Type B pancreatic cell (in vitro differentiated cells): ENCODE measurements at regions not wholly inside any gene's neighbourhood (a gene's known extent, or its start where the extent isn't known, plus 50 kb on each side); places are given as distances from the start of the nearest gene placed in this dataset.
"Not testable (repeated sequence)": the region's sequence is repeated elsewhere in the genome, so short reads cannot be mapped to it uniquely, and the experiment has no call there.

Experiments
- DNase-seq: peaks from one replicate; pipeline ENCODE4 v3.0.0; 2021; ENCODE audit warnings: mixed read lengths; ENCODE audit not compliant: unreplicated experiment; ENCODE audit errors: extremely low spot score
- H3K27ac Mint-ChIP-seq: 2 replicates; pipeline ENCODE4 v1.8.0; 2021; ENCODE audit warnings: mild to moderate bottlenecking, mixed read lengths
- H3K27me3 Mint-ChIP-seq: 2 replicates; pipeline ENCODE4 v1.8.0; 2021; ENCODE audit warnings: mixed read lengths
- H3K36me3 Mint-ChIP-seq: 2 replicates; pipeline ENCODE4 v1.8.0; 2021; ENCODE audit warnings: mixed read lengths
- H3K4me1 Mint-ChIP-seq: one replicate; pipeline ENCODE4 v1.8.0; 2021; ENCODE audit warnings: mixed read lengths; ENCODE audit not compliant: unreplicated experiment
- H3K4me3 Mint-ChIP-seq: 2 replicates; pipeline ENCODE4 v1.8.0; 2021; ENCODE audit warnings: mild to moderate bottlenecking, mixed read lengths
- H3K9me3 Mint-ChIP-seq: 2 replicates; pipeline ENCODE4 v1.8.0; 2021; ENCODE audit warnings: mixed read lengths
- TF ChIP-seq, protein P1 (sequence below): fragments of 200-600 bp; sonication (generic); conservative IDR thresholded peaks from 2 replicates; pipeline ENCODE4 v1.5.0; 2021; ENCODE audit warnings: antibody characterized with exemption, mild to moderate bottlenecking

DNA sequence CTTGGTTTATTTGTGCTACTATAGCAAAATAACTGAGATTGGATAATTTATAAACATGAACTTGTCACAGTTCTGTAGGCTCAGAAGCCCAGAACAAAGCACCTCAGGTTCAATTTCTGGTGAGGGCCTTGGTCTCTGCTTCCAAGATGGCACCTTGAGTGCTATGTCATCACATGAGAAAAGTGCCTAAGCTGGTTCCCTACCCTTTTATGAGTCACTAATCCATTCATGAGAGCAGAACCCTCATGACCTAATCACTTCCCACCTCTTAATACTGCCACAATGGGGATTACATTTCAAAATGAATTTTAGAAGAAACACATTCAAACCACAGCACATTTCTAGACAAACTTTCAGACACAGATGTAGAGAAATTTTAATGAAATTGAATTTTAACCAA, 98.2 kb upstream of the PRSS3 start:
- H3K27me3 Mint-ChIP-seq, result no peaks in the 10 kb centered on the region
- no peaks in the 10 kb centered on the region for H3K4me1 Mint-ChIP-seq
- DNase-seq, result no peak
- no peak overlapping the region for H3K4me3 Mint-ChIP-seq
- H3K36me3 Mint-ChIP-seq, result no peaks in the 10 kb centered on the region
- no peak overlapping the region for H3K27ac Mint-ChIP-seq
- H3K9me3 Mint-ChIP-seq, result no peaks in the 10 kb centered on the region
- TF ChIP-seq, protein P1, sequence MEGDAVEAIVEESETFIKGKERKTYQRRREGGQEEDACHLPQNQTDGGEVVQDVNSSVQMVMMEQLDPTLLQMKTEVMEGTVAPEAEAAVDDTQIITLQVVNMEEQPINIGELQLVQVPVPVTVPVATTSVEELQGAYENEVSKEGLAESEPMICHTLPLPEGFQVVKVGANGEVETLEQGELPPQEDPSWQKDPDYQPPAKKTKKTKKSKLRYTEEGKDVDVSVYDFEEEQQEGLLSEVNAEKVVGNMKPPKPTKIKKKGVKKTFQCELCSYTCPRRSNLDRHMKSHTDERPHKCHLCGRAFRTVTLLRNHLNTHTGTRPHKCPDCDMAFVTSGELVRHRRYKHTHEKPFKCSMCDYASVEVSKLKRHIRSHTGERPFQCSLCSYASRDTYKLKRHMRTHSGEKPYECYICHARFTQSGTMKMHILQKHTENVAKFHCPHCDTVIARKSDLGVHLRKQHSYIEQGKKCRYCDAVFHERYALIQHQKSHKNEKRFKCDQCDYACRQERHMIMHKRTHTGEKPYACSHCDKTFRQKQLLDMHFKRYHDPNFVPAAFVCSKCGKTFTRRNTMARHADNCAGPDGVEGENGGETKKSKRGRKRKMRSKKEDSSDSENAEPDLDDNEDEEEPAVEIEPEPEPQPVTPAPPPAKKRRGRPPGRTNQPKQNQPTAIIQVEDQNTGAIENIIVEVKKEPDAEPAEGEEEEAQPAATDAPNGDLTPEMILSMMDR, result no peak

DNA sequence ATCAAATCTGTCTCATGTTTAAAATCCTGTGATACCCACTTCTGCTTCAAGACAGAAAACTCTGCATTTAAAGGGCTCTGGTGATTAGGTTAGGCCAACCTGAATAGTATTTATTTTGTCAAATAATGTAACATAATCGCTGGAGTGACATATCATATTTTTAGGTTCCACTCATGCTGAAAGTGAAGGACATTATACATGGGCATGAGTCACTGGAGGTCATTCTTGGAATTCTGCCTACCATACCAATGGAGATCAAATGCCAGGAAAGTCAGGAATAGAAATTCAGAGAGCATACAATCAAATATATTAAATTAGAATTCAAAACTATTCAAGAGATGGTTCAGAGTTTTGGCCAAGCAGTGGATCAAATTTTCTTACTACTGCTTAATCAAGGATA, 97.1 kb upstream of the PRSS3 start:
- H3K27me3 Mint-ChIP-seq, result no peaks in the 10 kb centered on the region
- H3K27ac Mint-ChIP-seq, result no peak overlapping the region
- no peak overlapping the region for H3K4me3 Mint-ChIP-seq
- no peaks in the 10 kb centered on the region for H3K4me1 Mint-ChIP-seq
- no peak for DNase-seq
- H3K9me3 Mint-ChIP-seq, result no peaks in the 10 kb centered on the region
- TF ChIP-seq, protein P1, result no peak
- no peaks in the 10 kb centered on the region for H3K36me3 Mint-ChIP-seq

DNA sequence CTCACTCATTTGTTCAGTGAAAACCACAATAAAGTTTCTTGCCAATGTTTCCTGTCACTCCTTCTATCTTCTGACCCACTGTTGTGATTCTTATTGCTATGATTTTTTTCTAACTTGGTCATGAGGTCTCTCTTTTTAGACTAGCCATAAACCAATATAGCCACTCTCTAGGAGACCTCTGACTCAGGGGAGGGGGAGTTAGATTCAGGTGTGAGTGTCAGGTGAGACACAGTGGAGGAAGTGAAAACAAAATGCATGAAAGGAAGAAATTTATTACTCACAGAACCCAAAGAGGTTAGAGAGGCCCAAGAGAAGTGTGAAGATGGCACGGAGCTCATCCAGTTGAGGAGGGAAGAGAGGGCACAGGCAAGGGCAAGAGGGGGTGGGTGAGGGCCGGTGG, 94.4 kb upstream of the PRSS3 start:
- DNase-seq, H3K36me3 Mint-ChIP-seq, H3K9me3 Mint-ChIP-seq, H3K27me3 Mint-ChIP-seq, H3K4me1 Mint-ChIP-seq, H3K27ac Mint-ChIP-seq, H3K4me3 Mint-ChIP-seq: not testable (repeated sequence)

DNA sequence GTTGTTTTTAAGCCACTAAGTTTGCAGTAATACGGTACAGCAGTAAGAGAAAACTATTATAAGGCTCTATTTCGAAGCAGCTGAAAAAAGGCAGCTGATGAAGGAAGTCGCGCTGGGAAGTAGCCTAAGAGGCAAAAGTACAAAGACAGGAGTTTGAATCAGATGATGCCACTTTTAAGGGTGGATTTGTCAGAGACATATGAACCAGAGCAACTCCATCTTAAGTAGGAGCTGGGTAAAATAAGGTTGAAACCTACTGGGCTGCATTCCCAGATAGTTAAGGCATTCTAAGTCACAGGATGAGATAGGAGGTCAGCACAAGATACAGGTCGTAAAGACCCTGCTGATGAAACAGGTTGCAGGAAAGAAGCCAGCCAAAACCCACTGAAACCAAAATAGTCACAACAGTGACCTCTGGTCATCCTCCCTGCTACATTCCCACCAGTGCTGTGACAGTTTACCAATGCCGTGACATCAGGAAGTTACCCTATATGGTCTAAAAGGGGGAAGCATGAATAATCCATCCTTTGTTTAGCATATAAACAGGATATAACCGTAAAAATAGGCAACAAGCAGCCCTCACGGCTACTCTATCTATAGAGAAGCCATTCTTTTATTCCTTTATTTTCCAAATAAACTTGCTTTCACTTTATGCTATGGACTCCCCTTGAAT, 91.8 kb upstream of the PRSS3 start:
- H3K36me3 Mint-ChIP-seq, result no peaks in the 10 kb centered on the region
- no peak for DNase-seq
- no peak overlapping the region for H3K27ac Mint-ChIP-seq
- H3K4me1 Mint-ChIP-seq, result no peaks in the 10 kb centered on the region
- H3K9me3 Mint-ChIP-seq, result peaks cover 3% of the 10 kb centered on the region
- no peaks in the 10 kb centered on the region for H3K27me3 Mint-ChIP-seq
- TF ChIP-seq, protein P1, result no peak
- H3K4me3 Mint-ChIP-seq, result no peak overlapping the region

DNA sequence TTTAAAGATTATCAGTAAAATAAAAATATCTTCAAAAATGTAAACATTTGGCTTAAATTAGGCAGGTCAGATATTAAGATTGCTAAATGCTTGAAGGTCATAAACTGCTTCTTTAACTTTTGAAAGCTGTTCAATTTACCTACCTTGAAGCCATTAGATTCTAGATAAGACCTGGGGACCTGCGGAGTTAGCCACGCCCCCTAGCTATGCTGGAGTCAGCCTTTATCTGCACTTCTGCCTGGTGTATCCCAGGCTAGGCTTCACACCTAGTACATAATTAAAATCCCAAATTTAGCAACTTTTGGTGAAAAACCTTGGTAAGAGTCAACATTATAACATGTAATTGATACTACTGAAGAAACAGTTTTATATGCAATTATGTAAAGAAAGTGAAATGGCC, 89.9 kb upstream of the PRSS3 start:
- not testable (repeated sequence) for H3K4me3 Mint-ChIP-seq, H3K27ac Mint-ChIP-seq, DNase-seq, H3K27me3 Mint-ChIP-seq, H3K9me3 Mint-ChIP-seq, H3K36me3 Mint-ChIP-seq, H3K4me1 Mint-ChIP-seq

GRCh38 chr9:33708441-33708840, 86.9 kb upstream of the PRSS3 start:
- H3K27me3 Mint-ChIP-seq, result no peaks in the 10 kb centered on the region
- TF ChIP-seq, protein P1, result no peak
- no peak overlapping the region for H3K27ac Mint-ChIP-seq
- H3K4me3 Mint-ChIP-seq, result no peak overlapping the region
- no peak for DNase-seq
- H3K36me3 Mint-ChIP-seq, result no peaks in the 10 kb centered on the region
- peaks cover 3% of the 10 kb centered on the region for H3K9me3 Mint-ChIP-seq
- peaks cover 3% of the 10 kb centered on the region for H3K4me1 Mint-ChIP-seq

DNA sequence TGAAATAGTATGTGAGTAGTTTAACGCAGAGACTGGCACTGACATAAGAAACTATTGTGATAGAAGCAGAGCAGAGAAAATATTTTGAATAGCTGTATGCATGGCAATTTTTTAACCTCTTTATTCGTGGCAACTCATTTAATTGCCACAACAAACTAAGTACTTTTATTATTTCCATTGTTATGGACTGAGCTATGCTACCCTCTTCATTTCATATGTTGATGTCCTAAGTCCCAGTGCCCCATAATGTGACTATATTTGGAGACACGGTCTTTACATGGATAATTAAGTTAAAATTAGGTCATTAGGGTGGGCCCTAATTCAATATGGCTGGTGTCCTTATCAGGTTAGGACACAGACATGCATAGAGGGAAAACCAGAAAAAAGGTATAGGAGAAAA, 86.1 kb upstream of the PRSS3 start:
- H3K27ac Mint-ChIP-seq, result no peak overlapping the region
- no peaks in the 10 kb centered on the region for H3K27me3 Mint-ChIP-seq
- H3K4me3 Mint-ChIP-seq, result no peak overlapping the region
- H3K36me3 Mint-ChIP-seq, result no peaks in the 10 kb centered on the region
- H3K9me3 Mint-ChIP-seq, result peaks cover 3% of the 10 kb centered on the region
- no peak for DNase-seq
- TF ChIP-seq, protein P1, result no peak
- H3K4me1 Mint-ChIP-seq, result peaks cover 3% of the 10 kb centered on the region

DNA sequence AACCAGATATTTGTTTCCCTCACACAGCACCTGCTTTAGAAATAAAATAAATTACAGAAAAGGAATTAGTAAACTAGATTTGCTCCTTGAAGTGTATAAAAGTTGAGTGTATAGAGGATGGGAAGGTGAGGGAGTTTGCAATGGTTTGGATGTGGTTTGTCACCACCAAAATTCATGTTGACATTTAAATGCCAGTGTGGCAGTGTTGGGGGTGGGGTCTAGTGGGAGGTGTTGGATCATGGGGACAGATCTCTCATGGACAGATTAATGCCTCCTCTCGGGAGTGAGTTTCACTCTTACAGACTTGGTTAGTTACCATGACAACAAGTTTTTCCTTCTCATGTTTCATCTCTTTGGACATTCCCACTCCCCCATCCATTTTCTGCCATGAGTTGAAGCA, 83.9 kb upstream of the PRSS3 start:
- not testable (repeated sequence) for H3K27ac Mint-ChIP-seq, H3K9me3 Mint-ChIP-seq, DNase-seq, H3K36me3 Mint-ChIP-seq, H3K27me3 Mint-ChIP-seq, H3K4me3 Mint-ChIP-seq, H3K4me1 Mint-ChIP-seq
